Ishikawa (cell line): ENCODE measurements at regions not wholly inside any gene's neighbourhood (a gene's known extent, or its start where the extent isn't known, plus 50 kb on each side); places are given as distances from the start of the nearest gene placed in this dataset.

Source experiments
- CEBPB ChIP-seq: IDR thresholded peaks from 2 replicates; pipeline ENCODE4 v1.6.1; 2012
- RAD21 ChIP-seq: IDR thresholded peaks from 2 replicates; pipeline ENCODE4 v1.6.1; 2012; ENCODE audit warnings: low read depth
- REST ChIP-seq: IDR thresholded peaks from 2 replicates; pipeline ENCODE4 v1.6.1; 2012; ENCODE audit warnings: low read depth, mild to moderate bottlenecking
- TAF1 ChIP-seq: IDR thresholded peaks from 2 replicates; pipeline ENCODE4 v1.6.1; 2012; ENCODE audit warnings: low read depth, mild to moderate bottlenecking
- TCF12 ChIP-seq: IDR thresholded peaks from 2 replicates; pipeline ENCODE4 v1.6.1; 2012; ENCODE audit warnings: low read depth
- ZBTB7A ChIP-seq: IDR thresholded peaks from 2 replicates; pipeline ENCODE4 v1.6.1; 2012; ENCODE audit warnings: low read depth

DNA sequence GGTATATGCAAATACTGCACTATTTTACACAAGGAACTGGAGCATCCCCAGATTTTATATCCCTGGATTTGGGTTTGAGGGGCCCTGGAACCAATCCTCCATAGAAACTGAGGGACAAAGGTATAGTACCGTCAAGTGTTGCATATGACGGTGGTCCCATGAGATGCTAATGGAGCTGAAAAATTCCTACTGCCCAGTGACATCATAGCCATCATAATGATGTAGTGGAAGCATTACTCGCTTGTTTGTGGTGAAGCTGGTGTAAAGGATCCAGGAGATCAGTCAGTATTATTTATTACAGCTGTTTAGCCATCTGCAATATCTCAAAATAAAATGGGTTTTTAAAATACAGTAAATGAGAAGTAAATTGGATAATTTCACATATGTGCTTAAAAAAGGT lies 496.6 kb upstream of the HS6ST1 start:
- no peak for TF ChIP-seq RAD21
- no peak for TF ChIP-seq CEBPB
- TF ChIP-seq TCF12 = no peak
- TF ChIP-seq ZBTB7A = no peak
- no peak for TF ChIP-seq REST
- no peak for TF ChIP-seq TAF1
